ENCODE measurements at regions not wholly inside any gene's neighbourhood (a gene's known extent, or its start where the extent isn't known, plus 50 kb on each side); places are given as distances from the start of the nearest gene placed in this dataset.

DNA sequence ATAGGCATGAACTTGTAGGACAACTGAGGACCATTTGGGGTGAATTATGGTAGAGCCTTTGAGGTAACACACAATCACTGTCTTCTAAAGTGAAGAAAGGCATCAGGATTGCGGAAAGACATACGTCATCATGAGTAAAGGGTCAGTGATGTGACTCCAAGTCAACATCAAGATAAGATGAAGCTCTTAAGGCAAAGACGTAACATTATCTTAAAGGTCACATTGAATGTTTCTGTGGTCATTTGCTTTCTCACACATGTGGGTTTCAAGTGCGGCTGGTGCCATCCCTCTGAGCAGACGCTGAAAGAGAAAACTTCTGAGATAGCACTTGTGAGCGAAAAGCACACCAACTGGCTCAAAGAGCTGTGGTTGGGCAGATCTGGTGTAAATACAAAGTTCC, 63.3 kb upstream of the GRAMD2B start:
- H3K36me3 Mint-ChIP-seq (ENCODE audit: low read depth) = no peaks in the 10 kb centered on the region
- no peaks in the 10 kb centered on the region for H3K27me3 Mint-ChIP-seq (ENCODE audit: low read depth)
- no peak overlapping the region for H3K27ac Mint-ChIP-seq (ENCODE audit: unreplicated experiment)
- H3K9me3 Mint-ChIP-seq = peaks cover 3% of the 10 kb centered on the region
- H3K4me3 Mint-ChIP-seq = no peak overlapping the region
- no peak for DNase-seq (ENCODE audit: low read depth, low spot score)
- TF ChIP-seq CTCF (conservative IDR thresholded peaks at IDR 0.05) = no peak
- peaks cover 5% of the 10 kb centered on the region for H3K4me1 Mint-ChIP-seq

DNA sequence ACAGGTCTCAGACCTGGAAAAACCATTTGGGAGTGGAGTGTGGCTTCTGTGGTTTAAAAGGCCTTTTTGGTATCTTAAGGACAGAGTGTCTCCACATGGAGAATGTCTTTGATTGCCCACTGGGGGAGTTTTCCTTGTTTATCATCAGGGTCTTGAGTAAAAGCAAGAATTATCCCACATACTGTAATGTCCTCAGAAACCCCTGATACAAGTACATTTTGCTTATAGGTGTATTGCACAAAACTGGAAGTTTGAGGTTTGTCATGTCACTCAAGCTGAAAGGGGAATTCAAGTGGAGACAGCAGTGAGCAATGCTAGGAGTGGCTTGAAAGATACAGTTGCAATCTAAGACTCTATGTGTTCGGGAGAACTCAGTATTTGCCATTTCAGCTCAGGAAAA, 62.7 kb upstream of the GRAMD2B start:
- Mint-ChIP-seq H3K9me3 (peaks cover 3% of the 10 kb centered on the region), H3K27me3 (ENCODE audit: low read depth) (no peaks in the 10 kb centered on the region), H3K36me3 (ENCODE audit: low read depth) (no peaks in the 10 kb centered on the region), H3K4me3 (no peak overlapping the region), H3K4me1 (peaks cover 5% of the 10 kb centered on the region), H3K27ac (ENCODE audit: unreplicated experiment) (no peak overlapping the region)
- TF ChIP-seq CTCF (conservative IDR thresholded peaks at IDR 0.05) = no peak
- no peak for DNase-seq (ENCODE audit: low read depth, low spot score)

GRCh38 chr5:126363658-126364057, 59.6 kb upstream of the GRAMD2B start:
- Mint-ChIP-seq H3K27ac (ENCODE audit: unreplicated experiment) (no peak overlapping the region), H3K4me3 (no peak overlapping the region), H3K9me3 (peaks cover 5% of the 10 kb centered on the region), H3K4me1 (peaks cover 7% of the 10 kb centered on the region), H3K36me3 (ENCODE audit: low read depth) (no peaks in the 10 kb centered on the region), H3K27me3 (ENCODE audit: low read depth) (no peaks in the 10 kb centered on the region)
- no peak for TF ChIP-seq CTCF (conservative IDR thresholded peaks at IDR 0.05)
- DNase-seq (ENCODE audit: low read depth, low spot score) = no peak

DNA sequence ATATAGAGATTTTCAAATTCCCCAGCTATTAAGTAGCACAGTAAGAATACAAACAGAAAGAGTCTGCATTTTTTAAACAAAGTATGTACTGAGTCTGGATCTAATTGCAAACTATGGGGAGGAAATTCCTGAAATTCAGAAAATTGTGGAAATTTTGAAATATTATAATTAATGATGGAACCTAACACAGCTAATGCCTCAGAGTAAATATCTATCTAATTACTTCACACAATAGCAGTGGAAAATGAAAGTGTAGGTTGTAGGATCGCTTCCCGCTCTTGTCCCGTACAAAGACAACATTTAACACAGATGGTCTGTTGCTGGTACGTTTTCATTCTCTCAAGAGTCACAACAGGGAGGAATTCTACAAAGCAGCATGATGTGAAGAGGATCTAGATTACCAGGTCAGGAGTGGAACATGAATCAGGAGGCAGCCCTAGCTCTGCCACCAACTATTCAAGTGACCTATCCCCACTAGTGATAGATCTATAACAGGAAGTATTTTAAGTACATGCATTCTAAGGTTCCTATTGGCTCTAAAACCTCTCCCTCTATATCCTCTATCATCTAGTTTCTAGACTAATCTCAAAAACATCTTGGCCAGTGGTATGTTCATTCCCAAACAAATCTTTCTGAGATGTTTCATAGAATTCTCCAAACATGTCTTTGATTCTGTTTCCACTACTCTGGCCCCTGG, 58.9 kb upstream of the GRAMD2B start:
- no peak for TF ChIP-seq CTCF (conservative IDR thresholded peaks at IDR 0.05)
- Mint-ChIP-seq H3K9me3 (peaks cover 5% of the 10 kb centered on the region), H3K36me3 (ENCODE audit: low read depth) (no peaks in the 10 kb centered on the region), H3K4me3 (no peak overlapping the region), H3K27me3 (ENCODE audit: low read depth) (no peaks in the 10 kb centered on the region), H3K4me1 (peaks cover 12% of the 10 kb centered on the region), H3K27ac (ENCODE audit: unreplicated experiment) (no peak overlapping the region)
- DNase-seq (ENCODE audit: low read depth, low spot score) = no peak

GRCh38 chr5:126365446-126366198, 57.6 kb upstream of the GRAMD2B start:
- no peak overlapping the region for H3K27ac Mint-ChIP-seq (ENCODE audit: unreplicated experiment)
- H3K9me3 Mint-ChIP-seq = peaks cover 5% of the 10 kb centered on the region
- H3K27me3 Mint-ChIP-seq (ENCODE audit: low read depth) = no peaks in the 10 kb centered on the region
- no peak for TF ChIP-seq CTCF (conservative IDR thresholded peaks at IDR 0.05)
- no peak for DNase-seq (ENCODE audit: low read depth, low spot score)
- no peaks in the 10 kb centered on the region for H3K36me3 Mint-ChIP-seq (ENCODE audit: low read depth)
- H3K4me1 Mint-ChIP-seq = peaks cover 24% of the 10 kb centered on the region
- no peak overlapping the region for H3K4me3 Mint-ChIP-seq

Data from neural crest cell (in vitro differentiated cells).